GM12874 (cell line): ENCODE measurements at regions not wholly inside any gene's neighbourhood (a gene's known extent, or its start where the extent isn't known, plus 50 kb on each side); places are given as distances from the start of the nearest gene placed in this dataset.

ENCODE experiments used
- CTCF ChIP-seq: IDR thresholded peaks from 2 replicates; pipeline ENCODE4 v1.5.1; 2011; ENCODE audit warnings: low read depth, mild to moderate bottlenecking, control low read depth, low read length, moderate library complexity; ENCODE audit not compliant: insufficient read depth

- TF ChIP-seq CTCF, result no peak
Measured at GRCh38 chr5:167320019-167320418, 971.4 kb upstream of the WWC1 start.

- no peak for TF ChIP-seq CTCF
Measured at GRCh38 chr5:167332309-167332708, 959.1 kb upstream of the WWC1 start.

- no peak for TF ChIP-seq CTCF
Measured at GRCh38 chr5:167336161-167336560, 955.3 kb upstream of the WWC1 start.

GRCh38 chr5:167339205-167339604 lies 952.2 kb upstream of the WWC1 start:
- no peak for TF ChIP-seq CTCF

GRCh38 chr5:167346461-167346860 lies 945.0 kb upstream of the WWC1 start:
- no peak for TF ChIP-seq CTCF

GRCh38 chr5:167348251-167348926 lies 943.1 kb upstream of the WWC1 start:
- TF ChIP-seq CTCF, result no peak

GRCh38 chr5:167348980-167349379 lies 942.5 kb upstream of the WWC1 start:
- TF ChIP-seq CTCF, result no peak

GRCh38 chr5:167351316-167351715 lies 940.1 kb upstream of the WWC1 start:
- no peak for TF ChIP-seq CTCF
